GM12878 (cell line): ENCODE measurements at regions not wholly inside any gene's neighbourhood (a gene's known extent, or its start where the extent isn't known, plus 50 kb on each side); places are given as distances from the start of the nearest gene placed in this dataset.

ENCODE experiments used
- ATAC-seq: fragments of 200-7000 bp; cut with Tn5 transposase; 3 replicates; pipeline ENCODE4 v1.9.1; 2020; ENCODE audit warnings: mild to moderate bottlenecking, moderate library complexity
- BruUV-seq: library from RNA; stranded (reverse); fragments of 400-500 nt; replicated peaks from 2 replicates; lab custom pipeline; 2021; lab: Mats Ljungman, UMichigan
- CTCF ChIA-PET: fragments of 300-600 bp; sonication (Branson Sonifier 250); formaldehyde crosslinking; extraction: SDS; loops from one replicate; lab custom pipeline; 2021; ENCODE audit warnings: inconsistent platforms; lab: Yijun Ruan, JAX
- POLR2A ChIA-PET: fragments of 350-600 bp; formaldehyde crosslinking; extraction: SDS; loops from one replicate; lab custom pipeline; 2021; ENCODE audit warnings: inconsistent platforms; lab: Charles Lee
- RAD21 ChIA-PET: fragments of 300-600 bp; sonication (Branson Sonifier 250); formaldehyde crosslinking; loops from one replicate; lab custom pipeline; 2023; ENCODE audit warnings: antibody characterized with exemption; ENCODE audit not compliant: unreplicated experiment; lab: Charles Lee
- SMC1A ChIA-PET: fragments of 300-600 bp; sonication (Branson Sonifier 250); formaldehyde crosslinking; loops from one replicate; lab custom pipeline; 2023; ENCODE audit not compliant: unreplicated experiment, uncharacterized antibody; lab: Charles Lee
- DNase-seq: peaks from one replicate; pipeline ENCODE4 v3.0.0-alpha.2; 2011; ENCODE audit warnings: low read depth, low spot score
- FAIRE-seq: peaks from 3 replicates; lab custom pipeline; 2011; peaks lifted over from hg19 to GRCh38; lab: Jason Lieb, UNC
- H2AFZ ChIP-seq: 2 replicates; pipeline ENCODE4 v1.6.0; 2011; ENCODE audit warnings: low read depth, low read length, control low read depth; ENCODE audit not compliant: control insufficient read depth
- H3K27ac ChIP-seq: 2 replicates; pipeline ENCODE4 v1.5.1; 2011; ENCODE audit warnings: control low read depth; ENCODE audit not compliant: control insufficient read depth, insufficient read depth
- H3K27me3 ChIP-seq, 2 experiments: replicated peaks in 1 of 2; 2 replicates each; pipeline versions ENCODE4 v1.6.0 to v1.6.1; 2011; ENCODE audit warnings: low read length in 1 of 2; ENCODE audit not compliant: control insufficient read depth in 2 of 2, insufficient read depth in 2 of 2
- H3K36me3 ChIP-seq, 2 experiments: 2 replicates each; pipeline ENCODE4 v1.5.1; 2011; ENCODE audit warnings: low read length in 1 of 2; ENCODE audit not compliant: control insufficient read depth in 2 of 2, insufficient read depth in 2 of 2
- H3K4me1 ChIP-seq: 2 replicates; pipeline ENCODE4 v1.6.1; 2011; ENCODE audit warnings: mild to moderate bottlenecking, low read length, moderate library complexity, mixed read lengths; ENCODE audit not compliant: control insufficient read depth, insufficient read depth
- H3K4me2 ChIP-seq: 2 replicates; pipeline ENCODE4 v1.6.0; 2011; ENCODE audit warnings: control low read depth; ENCODE audit not compliant: control insufficient read depth, insufficient read depth
- H3K4me3 ChIP-seq: fragments of 200-600 bp; sonication (generic); 2 replicates; pipeline ENCODE4 v1.5.1; 2016
- H3K79me2 ChIP-seq: 2 replicates; pipeline ENCODE4 v1.6.0; 2011; ENCODE audit warnings: low read length; ENCODE audit not compliant: control insufficient read depth, insufficient read depth
- H3K9ac ChIP-seq: 2 replicates; pipeline ENCODE4 v1.8.0; 2011; ENCODE audit warnings: low read length, control low read depth, mixed read lengths; ENCODE audit not compliant: control insufficient read depth, insufficient read depth
- H3K9me3 ChIP-seq: replicated peaks from 3 replicates; pipeline ENCODE4 v1.5.1; 2011; ENCODE audit warnings: mild to moderate bottlenecking, low read length; ENCODE audit not compliant: control insufficient read depth, insufficient read depth
- H4K20me1 ChIP-seq: 2 replicates; pipeline ENCODE4 v1.6.0; 2011; ENCODE audit not compliant: control insufficient read depth, insufficient read depth
- ESRRA ChIP-seq: IDR thresholded peaks from 2 replicates; pipeline ENCODE4 v1.6.1; 2012; ENCODE audit warnings: mild to moderate bottlenecking, low read length, improper control_type of control experiment
- EZH2 ChIP-seq: IDR thresholded peaks from 2 replicates; pipeline ENCODE4 v1.6.1; 2012; ENCODE audit warnings: low read depth, mild to moderate bottlenecking, control low read depth, inconsistent platforms, low read length, borderline replicate concordance; ENCODE audit not compliant: control insufficient read depth
- FOXM1 ChIP-seq: IDR thresholded peaks from 2 replicates; pipeline ENCODE4 v1.6.1; 2012; ENCODE audit warnings: low read depth, mild to moderate bottlenecking, inconsistent platforms, low read length, moderate library complexity
- POLR2AphosphoS2 ChIP-seq: IDR thresholded peaks from 2 replicates; pipeline ENCODE4 v1.6.1; 2011; ENCODE audit warnings: low read depth, mild to moderate bottlenecking, low read length, improper control_type of control experiment, moderate library complexity
- SMARCA5 ChIP-seq: fragments of 450-650 bp; IDR thresholded peaks from 2 replicates; pipeline ENCODE4 v1.6.1; 2017; ENCODE audit warnings: mild to moderate bottlenecking
- ZBTB11 ChIP-seq: fragments of 450-650 bp; formaldehyde crosslinking; IDR thresholded peaks from 2 replicates; pipeline ENCODE4 v1.5.0; 2022; ENCODE audit warnings: mild to moderate bottlenecking, missing genetic modification characterization
- WGBS: methylation state at CpG from one replicate; pipeline ENCODE4 v1.1.6; 2016; ENCODE audit warnings: low lambda C conversion rate; ENCODE audit not compliant: insufficient replicate concordance, insufficient coverage; ENCODE audit errors: missing lambda C conversion rate; 5-methylcytosine and 5-hydroxymethylcytosine counted together
- in situ Hi-C: fragments of 300-500 bp; cut with MboI; formaldehyde crosslinking; loops from 9 replicates; pipeline ENCODE4 v1.14.3; 2018; ENCODE audit warnings: mixed read lengths
- intact Hi-C: fragments of 100-400 bp; cut with micrococcal nuclease; formaldehyde crosslinking; loops from one replicate; pipeline ENCODE4 v1.14.2; 2022; ENCODE audit not compliant: unreplicated experiment

- in situ Hi-C loops, result no loop called here
- 0% methylated on average over 4 of the region's 4 CpGs for WGBS
- BruUV-seq, result no TSS peak
- H3K27me3 ChIP-seq, result no peaks in the 10 kb centered on the region; a peak in 1 of 4 replicates
- no peak overlapping the region for H3K4me3 ChIP-seq
- ChIA-PET POLR2A (no interaction called here), RAD21 (no interaction called here), SMC1A (no interaction called here), CTCF (no interaction called here)
- H3K79me2 ChIP-seq, result no peaks in the 10 kb centered on the region
- H3K9ac ChIP-seq, result no peak overlapping the region
- intact Hi-C loops, result no loop called here
- H4K20me1 ChIP-seq, result no peaks in the 10 kb centered on the region
- no peak overlapping the region for H3K27ac ChIP-seq
- TF ChIP-seq SMARCA5 (no peak), POLR2AphosphoS2 (no peak), ZBTB11 (CRISPR knock-in tag) (no peak), FOXM1 (no peak), EZH2 (no peak), ESRRA (no peak)
- H3K4me1 ChIP-seq, result no peaks in the 10 kb centered on the region
- no peaks in the 10 kb centered on the region for H3K36me3 ChIP-seq
- H2AFZ ChIP-seq, result no peak overlapping the region
- no peak for ATAC-seq
- no peak for DNase-seq
- H3K9me3 ChIP-seq, result no peaks in the 10 kb centered on the region
- no peak overlapping the region for H3K4me2 ChIP-seq
- no peak for FAIRE-seq
Measured at GRCh38 chr11:134879341-134879740, 467.3 kb upstream of the B3GAT1 start.
